Parathyroid adenoma (tissue), 2 donors: ENCODE measurements at regions not wholly inside any gene's neighbourhood (a gene's known extent, or its start where the extent isn't known, plus 50 kb on each side); places are given as distances from the start of the nearest gene placed in this dataset.

ENCODE experiments used
- H2AFZ ChIP-seq: fragments of 300-600 bp; sonication (generic); one replicate; pipeline ENCODE4 v1.7.0; 2017; ENCODE audit warnings: antibody characterized with exemption, mild to moderate bottlenecking
- H3K27ac ChIP-seq: fragments of 300-600 bp; sonication (generic); one replicate; pipeline ENCODE4 v1.7.0; 2017
- H3K27me3 ChIP-seq: fragments of 300-600 bp; sonication (generic); one replicate; pipeline ENCODE4 v1.7.0; 2017; ENCODE audit warnings: low read length; ENCODE audit not compliant: control insufficient read depth, insufficient read depth
- H3K36me3 ChIP-seq: fragments of 300-600 bp; sonication (generic); one replicate; pipeline ENCODE4 v1.7.0; 2017; ENCODE audit warnings: low read length; ENCODE audit not compliant: control insufficient read depth, insufficient read depth
- H3K4me1 ChIP-seq: fragments of 300-600 bp; sonication (generic); one replicate; pipeline ENCODE4 v1.7.0; 2017; ENCODE audit warnings: control low read depth
- H3K4me2 ChIP-seq: fragments of 300-600 bp; sonication (generic); one replicate; pipeline ENCODE4 v1.7.0; 2017; ENCODE audit warnings: low read length
- H3K4me3 ChIP-seq: fragments of 300-600 bp; sonication (generic); one replicate; pipeline ENCODE4 v1.7.0; 2017; ENCODE audit warnings: low read depth, low read length
- H3K79me2 ChIP-seq: fragments of 300-600 bp; sonication (generic); one replicate; pipeline ENCODE4 v1.7.0; 2017; ENCODE audit warnings: control low read depth
- H3K9ac ChIP-seq: fragments of 300-600 bp; sonication (generic); one replicate; pipeline ENCODE4 v1.7.0; 2017; ENCODE audit warnings: mild to moderate bottlenecking
- H3K9me3 ChIP-seq: fragments of 300-600 bp; sonication (generic); one replicate; pipeline ENCODE4 v1.7.0; 2017; ENCODE audit warnings: low read length; ENCODE audit not compliant: control insufficient read depth
- TF ChIP-seq, protein P1 (sequence below): fragments of 300-600 bp; sonication (generic); IDR thresholded peaks from one replicate; pipeline ENCODE4 v1.7.0; 2017; ENCODE audit warnings: antibody characterized with exemption, mild to moderate bottlenecking
- donor health status: primary hyperparathyroidism.

DNA sequence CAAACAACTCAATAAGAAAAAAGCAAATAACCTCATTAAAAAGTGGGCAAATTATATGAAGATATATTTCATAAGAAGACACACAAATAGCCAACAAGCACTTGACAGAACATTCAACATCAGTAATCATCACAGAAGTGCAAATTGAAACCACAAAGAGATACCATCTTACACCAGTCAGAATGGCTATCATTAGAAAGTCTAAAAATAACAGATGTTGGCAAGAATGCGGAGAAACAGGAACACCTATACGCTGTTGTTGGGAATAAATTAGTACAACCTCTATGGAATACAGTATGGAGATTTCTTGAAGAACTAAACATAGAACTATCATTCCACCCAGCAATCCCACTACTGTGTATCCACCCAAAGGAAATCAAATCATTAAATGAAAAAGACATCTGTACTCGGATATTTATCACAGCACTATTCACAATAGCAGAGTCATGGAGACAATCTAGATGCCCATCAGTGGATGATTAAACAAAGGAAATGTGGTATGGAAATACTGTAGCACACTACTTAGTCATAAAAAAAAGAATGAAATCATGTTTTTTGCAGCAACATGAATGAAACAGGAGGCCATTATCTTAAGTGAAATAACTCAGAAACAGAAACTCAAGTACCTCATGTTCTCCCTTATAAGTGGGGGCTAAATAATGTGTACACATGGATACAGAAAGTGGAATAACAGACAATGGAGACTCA, 106.8 kb upstream of the FST start:
- Histone ChIP-seq H2AFZ (no peak overlapping the region), H3K9ac (no peak overlapping the region), H3K27me3 (no peaks in the 10 kb centered on the region), H3K36me3 (no peaks in the 10 kb centered on the region), H3K9me3 (no peaks in the 10 kb centered on the region), H3K4me1 (no peaks in the 10 kb centered on the region), H3K4me2 (no peak overlapping the region), H3K27ac (no peak overlapping the region), H3K79me2 (no peaks in the 10 kb centered on the region), H3K4me3 (no peak overlapping the region)
- TF ChIP-seq, protein P1, sequence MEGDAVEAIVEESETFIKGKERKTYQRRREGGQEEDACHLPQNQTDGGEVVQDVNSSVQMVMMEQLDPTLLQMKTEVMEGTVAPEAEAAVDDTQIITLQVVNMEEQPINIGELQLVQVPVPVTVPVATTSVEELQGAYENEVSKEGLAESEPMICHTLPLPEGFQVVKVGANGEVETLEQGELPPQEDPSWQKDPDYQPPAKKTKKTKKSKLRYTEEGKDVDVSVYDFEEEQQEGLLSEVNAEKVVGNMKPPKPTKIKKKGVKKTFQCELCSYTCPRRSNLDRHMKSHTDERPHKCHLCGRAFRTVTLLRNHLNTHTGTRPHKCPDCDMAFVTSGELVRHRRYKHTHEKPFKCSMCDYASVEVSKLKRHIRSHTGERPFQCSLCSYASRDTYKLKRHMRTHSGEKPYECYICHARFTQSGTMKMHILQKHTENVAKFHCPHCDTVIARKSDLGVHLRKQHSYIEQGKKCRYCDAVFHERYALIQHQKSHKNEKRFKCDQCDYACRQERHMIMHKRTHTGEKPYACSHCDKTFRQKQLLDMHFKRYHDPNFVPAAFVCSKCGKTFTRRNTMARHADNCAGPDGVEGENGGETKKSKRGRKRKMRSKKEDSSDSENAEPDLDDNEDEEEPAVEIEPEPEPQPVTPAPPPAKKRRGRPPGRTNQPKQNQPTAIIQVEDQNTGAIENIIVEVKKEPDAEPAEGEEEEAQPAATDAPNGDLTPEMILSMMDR = no peak

DNA sequence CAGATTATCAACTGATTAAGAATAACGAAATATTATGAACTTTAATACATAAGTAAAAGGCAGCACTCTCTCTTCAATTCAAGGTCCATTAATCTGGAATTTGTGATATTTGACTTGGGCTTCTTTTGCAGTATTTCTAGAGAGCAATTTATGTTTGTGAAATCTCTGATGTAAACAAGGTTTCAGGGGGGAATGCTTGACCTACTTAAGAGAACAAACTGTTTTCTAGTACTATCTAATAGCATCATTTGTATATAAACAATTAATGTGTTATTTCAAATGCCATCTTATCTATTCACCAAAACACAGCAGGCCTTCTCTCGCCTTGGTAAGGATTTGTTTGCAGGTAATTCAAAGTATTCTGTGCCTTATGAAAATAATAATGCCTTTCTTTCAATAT, 103.6 kb upstream of the FST start:
- H3K9ac ChIP-seq = no peak overlapping the region
- no peaks in the 10 kb centered on the region for H3K79me2 ChIP-seq
- H3K9me3 ChIP-seq = no peaks in the 10 kb centered on the region
- H3K36me3 ChIP-seq = no peaks in the 10 kb centered on the region
- TF ChIP-seq, protein P1 = no peak
- H3K4me3 ChIP-seq = no peak overlapping the region
- H3K4me1 ChIP-seq = no peaks in the 10 kb centered on the region
- H2AFZ ChIP-seq = no peak overlapping the region
- no peak overlapping the region for H3K27ac ChIP-seq
- no peak overlapping the region for H3K4me2 ChIP-seq
- H3K27me3 ChIP-seq = no peaks in the 10 kb centered on the region

DNA sequence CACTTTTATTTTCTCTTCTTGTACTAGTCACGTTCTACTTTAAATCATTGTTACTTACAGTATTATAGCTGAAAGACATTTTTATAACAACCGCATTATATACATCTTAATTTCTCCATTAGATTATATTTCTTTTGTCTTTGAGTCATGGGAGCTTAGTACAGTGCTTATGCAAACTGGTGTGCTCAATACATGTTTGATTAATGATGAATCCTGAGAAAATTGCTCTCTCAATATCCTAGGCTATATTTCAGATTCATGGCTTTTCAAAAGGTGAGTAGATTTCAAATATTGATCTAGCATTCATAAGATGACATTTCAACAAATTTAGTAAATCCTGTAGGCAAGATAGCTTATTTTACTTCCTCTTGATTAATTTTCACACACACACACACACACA, 102.2 kb upstream of the FST start:
- Histone ChIP-seq H3K27me3 (no peaks in the 10 kb centered on the region), H3K4me1 (no peaks in the 10 kb centered on the region), H3K79me2 (no peaks in the 10 kb centered on the region), H3K4me3 (no peak overlapping the region), H3K4me2 (no peak overlapping the region), H3K27ac (no peak overlapping the region), H3K36me3 (no peaks in the 10 kb centered on the region), H2AFZ (no peak overlapping the region), H3K9me3 (no peaks in the 10 kb centered on the region), H3K9ac (no peak overlapping the region)
- TF ChIP-seq, protein P1 = no peak

DNA sequence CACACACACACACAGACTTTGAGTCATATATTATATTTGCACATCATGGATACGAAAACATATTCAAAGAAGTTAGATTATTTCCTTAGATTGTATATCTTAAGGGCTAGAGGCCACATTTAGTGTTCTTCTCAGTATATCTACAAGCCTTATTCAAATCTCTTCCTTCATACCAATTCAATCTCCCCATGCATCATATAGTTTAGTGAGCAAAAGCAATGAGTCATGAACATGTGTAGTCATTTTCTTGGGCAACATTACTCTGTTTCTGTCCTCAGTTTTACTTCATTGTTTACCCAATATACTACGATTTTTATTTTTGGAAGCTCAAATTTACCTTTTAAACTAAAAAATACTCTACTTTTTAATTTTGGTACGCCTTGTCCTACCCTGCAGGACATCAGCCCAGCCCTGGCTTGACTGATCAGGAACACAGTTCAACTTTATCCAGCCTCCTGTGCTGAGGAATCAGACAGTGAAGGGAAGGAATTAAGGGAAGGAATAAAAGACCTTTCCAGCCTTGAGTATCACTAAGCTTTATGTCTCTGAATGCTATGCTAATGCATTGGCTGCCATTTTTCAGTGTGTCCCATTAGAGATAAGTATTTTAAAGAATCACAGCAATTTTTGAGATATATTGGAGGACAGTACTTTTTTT, 101.7 kb upstream of the FST start:
- Histone ChIP-seq H3K9me3 (no peaks in the 10 kb centered on the region), H3K36me3 (no peaks in the 10 kb centered on the region), H3K4me3 (no peak overlapping the region), H2AFZ (no peak overlapping the region), H3K79me2 (no peaks in the 10 kb centered on the region), H3K27ac (no peak overlapping the region), H3K4me2 (no peak overlapping the region), H3K9ac (no peak overlapping the region), H3K27me3 (no peaks in the 10 kb centered on the region), H3K4me1 (no peaks in the 10 kb centered on the region)
- TF ChIP-seq, protein P1 = no peak

DNA sequence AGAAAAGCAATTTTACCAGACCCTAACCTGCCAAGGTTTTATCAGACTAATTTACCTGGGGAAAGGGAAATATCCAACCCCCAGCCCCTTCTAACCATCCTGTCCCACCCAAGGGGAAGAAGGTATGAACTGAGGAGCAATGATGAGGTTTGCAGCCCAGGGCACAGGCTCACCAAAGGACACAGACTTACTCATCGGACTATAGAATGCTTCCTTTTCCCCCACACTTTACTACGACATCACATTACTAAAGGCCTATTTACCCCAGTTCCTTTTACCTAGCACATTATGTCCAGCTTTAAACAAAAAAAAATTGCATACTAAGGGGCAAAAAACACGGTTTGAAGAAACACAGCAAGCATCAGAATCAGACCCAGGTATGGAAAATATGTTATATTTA, 94.1 kb upstream of the FST start:
- no peaks in the 10 kb centered on the region for H3K27me3 ChIP-seq
- H3K4me2 ChIP-seq = no peak overlapping the region
- H3K36me3 ChIP-seq = no peaks in the 10 kb centered on the region
- H3K9ac ChIP-seq = no peak overlapping the region
- TF ChIP-seq, protein P1 = no peak
- no peaks in the 10 kb centered on the region for H3K79me2 ChIP-seq
- no peak overlapping the region for H3K4me3 ChIP-seq
- peaks cover 2% of the 10 kb centered on the region for H3K9me3 ChIP-seq
- no peak overlapping the region for H2AFZ ChIP-seq
- no peaks in the 10 kb centered on the region for H3K4me1 ChIP-seq
- H3K27ac ChIP-seq = no peak overlapping the region
